NCI-H2107 treated with DMSO at 0.1 percent for 48 hours (cell line): ENCODE measurements at regions not wholly inside any gene's neighbourhood (a gene's known extent, or its start where the extent isn't known, plus 50 kb on each side); places are given as distances from the start of the nearest gene placed in this dataset.
"Not testable (repeated sequence)": the region's sequence is repeated elsewhere in the genome, so short reads cannot be mapped to it uniquely, and the experiment has no call there.

Source experiments
- DNase-seq: peaks from one replicate; lab custom pipeline; 2025; ENCODE audit not compliant: unreplicated experiment; lab: John Stamatoyannopoulos, UW

DNA sequence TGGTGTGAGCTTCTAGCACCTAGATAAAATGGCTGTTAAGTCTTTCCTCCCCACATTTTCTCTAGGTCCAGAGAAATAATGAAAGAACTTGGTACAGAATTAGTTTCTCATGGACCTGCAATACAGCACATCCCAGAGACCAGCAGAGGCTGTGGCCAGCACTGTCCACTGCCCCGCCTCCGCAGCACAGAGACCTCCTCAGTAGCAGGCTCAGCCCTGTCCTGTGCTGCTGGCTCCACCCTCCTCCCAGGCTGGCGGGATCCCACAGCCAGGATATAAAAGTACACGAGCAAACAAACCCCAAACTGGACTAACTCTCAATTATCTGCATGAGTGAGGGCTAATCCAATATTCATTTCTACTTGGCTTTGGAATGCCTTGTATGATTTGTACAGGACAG is 401.5 kb downstream of the RPS6KC1 start:
- DNase-seq = no peak

DNA sequence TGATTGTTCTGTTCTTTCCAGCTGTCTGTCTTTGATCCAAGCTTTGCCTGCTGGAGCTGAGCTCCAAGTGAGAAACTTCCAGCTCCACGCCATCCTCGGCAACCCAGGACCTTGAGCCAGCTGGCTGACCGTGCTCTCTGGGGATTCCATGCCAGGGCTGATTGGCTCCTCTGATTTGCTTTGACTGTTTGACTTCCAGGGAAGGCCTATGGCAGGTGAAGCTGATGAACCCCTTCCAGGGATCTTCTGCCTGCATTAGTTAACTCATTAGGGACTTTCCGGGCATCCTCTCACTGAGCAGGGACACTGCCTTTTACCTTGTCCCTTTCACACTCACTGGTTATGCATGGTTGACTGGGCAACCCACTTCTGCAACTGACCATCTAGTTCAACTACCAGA is 406.1 kb downstream of the RPS6KC1 start:
- no peak for DNase-seq

DNA sequence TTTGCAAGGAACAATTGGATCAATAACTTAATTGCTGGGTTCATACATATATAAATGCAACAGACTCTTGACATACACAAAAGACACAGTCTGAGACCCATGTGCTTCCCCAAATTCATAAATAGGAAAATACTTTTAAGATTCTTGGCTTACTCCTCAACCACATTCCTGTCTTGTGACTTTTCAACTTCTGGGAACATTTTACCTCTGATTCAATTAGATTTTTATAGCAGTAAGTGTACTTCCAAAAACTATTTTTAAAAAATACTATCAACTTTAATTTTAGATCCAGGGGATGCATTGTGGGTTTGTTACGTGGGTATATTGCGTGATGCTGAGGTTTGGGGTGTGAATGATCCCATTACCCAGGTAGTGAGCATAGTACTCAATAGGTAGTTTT is 406.7 kb downstream of the RPS6KC1 start:
- no peak for DNase-seq

DNA sequence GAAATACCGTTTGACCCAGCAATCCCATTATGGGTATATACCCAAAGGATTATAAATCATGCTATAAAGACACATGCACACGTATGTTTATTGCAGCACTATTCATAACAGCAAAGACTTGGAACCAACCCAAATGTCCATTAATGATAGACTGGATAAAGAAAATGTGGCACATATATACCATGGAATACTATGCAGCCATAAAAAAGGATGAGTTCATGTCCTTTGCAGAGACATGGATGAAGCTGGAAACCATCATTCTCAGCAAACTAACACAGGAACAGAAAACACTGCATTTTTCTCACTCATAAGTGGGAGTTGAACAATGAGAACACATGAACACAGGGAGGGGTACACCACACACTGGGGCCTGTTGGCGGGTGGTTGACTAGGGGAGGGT is 411.3 kb downstream of the RPS6KC1 start:
- DNase-seq = not testable (repeated sequence)

DNA sequence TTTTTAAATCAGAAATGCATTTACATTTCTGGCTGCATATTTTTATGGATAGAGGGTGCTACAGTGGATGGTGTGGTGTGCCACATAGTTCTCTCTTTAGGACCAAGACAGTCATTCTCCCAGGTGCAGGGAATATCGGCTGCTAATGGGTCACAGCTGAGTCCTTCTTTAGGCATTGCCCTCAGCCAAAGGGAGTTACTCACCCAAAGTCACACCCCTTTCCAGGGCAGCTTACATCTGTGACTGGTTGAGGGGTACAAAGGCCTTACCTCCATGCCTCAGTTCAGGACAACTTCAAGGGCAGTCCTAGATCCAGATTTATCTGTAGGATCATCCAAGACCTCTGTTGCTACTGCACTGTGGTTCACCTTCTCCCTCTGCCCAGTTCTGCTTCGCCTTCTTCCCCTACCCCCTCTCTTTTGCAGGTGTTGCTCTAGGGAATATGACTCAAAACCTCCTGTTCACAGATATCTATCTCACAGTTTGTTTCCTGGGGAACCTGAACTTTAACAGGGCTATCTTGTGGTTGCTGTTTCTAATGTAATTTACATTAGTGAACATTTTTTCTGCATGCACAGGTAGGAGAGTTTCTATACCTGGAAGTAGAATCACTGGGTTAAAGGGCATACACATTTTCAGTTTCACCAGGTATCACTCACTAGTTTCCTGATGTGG is 413.9 kb downstream of the RPS6KC1 start:
- DNase-seq = no peak

DNA sequence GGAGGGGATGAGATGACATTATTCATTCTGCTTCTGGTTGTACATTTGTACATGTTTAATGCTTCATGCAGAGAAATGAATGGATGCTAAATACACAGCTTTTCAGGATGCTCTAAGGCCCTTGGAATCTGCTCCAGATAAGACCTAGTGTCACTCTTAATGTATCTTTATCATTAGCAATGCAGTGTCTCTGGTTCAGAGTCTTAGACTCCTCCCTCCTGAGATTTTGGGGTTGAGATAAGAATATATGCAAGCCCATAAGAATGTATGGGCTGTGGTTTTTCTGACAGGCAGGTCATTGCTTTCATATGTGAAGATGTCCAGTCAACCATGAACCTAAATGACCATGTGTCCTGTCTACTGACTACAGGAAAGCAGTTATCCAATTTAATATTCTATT is 415.5 kb downstream of the RPS6KC1 start:
- no peak for DNase-seq

DNA sequence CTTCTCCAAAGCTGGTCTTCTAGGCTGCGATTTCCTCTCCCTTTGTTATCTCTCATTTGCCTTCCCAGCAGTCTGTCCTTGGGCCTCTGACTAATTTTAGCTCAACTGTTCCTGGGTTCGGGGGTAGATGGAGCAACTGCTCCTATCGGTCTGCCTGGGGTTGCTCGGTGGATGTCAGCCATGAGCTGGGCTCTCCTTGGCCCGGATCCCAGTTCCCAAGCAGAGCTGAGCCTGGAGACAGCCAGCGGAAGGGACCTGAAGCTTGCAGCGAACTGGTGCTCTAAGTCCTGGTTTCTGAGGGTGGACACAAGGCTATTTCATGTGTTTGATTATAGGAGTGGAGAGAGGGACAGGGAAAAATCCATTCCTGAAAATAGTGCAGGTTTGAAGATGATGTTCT is 423.0 kb downstream of the RPS6KC1 start:
- no peak for DNase-seq

DNA sequence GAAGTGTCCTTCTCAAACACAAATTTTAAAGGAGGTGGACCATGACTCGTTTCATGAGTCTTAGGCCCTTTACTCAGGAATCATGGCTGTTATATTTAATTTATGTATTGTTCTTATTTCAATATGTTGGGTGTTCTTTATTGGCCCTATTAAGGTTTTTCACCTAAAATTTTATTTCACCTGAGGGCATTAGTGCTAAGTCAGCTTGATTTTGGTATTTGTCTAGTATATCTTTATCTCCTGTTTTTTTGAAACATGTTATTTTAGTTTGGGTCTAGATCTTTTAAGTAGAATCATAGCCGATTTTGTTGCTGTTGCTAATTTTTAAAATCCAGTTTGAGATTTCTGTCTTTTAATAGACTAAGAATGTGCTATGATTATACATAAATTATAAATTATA is 430.4 kb downstream of the RPS6KC1 start:
- no peak for DNase-seq

DNA sequence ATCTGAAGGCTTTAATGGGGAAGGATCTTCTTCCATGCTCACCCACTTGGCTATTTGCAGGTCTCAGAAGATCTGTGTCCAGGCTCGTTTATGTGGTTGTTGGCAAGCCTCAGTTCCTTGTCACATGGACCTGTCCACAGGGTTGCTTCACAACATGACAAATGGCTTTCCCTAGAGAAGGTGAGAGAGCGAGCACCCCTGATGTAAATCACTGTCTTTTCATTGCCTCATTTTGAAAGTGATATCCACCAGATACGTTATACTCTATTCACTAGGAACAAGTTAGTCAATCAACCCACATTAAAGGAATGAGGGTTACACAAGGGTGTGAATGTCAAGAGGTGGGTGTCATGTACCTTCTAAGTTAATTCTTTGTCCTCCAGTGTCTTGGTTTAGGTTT is 433.3 kb downstream of the RPS6KC1 start:
- no peak for DNase-seq

DNA sequence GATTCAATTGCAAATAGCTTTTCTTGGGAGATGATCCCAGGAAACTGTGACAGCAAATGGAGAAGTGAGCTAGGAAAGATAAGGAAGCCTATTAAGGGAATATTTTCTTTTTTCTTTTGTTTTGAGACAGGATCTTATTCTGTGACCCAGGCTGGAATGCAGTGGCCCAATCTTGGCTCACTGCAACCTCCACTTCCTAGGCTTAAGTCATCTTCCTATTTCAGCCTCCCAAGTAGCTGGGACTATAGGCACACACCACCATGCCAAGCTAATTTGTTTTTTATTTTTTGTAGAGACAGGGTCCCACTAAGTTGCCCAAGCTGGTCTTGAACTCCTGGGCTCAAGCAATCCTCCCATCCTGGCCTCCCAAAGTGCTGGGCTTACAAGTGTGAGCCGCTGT is 433.7 kb downstream of the RPS6KC1 start:
- DNase-seq = no peak

DNA sequence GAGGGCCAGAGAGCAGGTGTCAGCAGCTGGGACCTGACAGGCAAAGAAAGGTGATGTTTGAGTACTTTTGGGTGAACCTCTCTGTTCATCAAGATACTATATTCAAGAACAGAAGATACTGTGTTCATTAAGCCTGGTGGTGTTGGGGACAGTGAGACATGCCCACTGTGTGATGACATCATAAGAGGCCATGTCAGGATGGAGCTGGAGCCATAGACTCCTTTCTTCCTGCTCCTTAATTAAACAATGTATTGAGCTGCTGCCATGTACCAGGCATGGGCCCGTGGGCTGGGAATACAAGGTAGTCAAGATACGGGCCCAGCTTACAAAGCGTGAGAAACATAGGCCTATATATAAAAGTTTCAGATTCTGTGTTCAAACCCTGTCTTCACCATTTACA is 435.4 kb downstream of the RPS6KC1 start:
- DNase-seq = no peak

DNA sequence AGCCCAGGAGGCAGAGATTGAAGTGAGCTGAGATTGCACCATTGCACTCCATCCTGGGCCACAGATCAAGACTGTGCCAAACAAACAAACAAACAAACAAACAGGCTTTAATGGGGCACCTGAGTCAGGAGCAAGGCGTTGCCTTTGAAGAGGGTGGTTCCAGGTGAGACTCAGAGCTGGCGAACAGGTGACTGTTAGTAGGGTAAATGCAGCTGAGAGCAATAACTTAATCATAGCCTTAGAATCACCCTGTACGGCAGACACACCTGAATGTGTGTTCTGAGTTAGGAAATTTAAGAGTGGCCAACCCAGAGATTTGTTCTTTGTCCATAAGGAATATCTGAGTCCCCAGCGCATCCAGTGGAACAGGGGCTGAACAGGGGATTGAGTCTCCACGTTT is 440.4 kb downstream of the RPS6KC1 start:
- DNase-seq = peak; percentile 30

DNA sequence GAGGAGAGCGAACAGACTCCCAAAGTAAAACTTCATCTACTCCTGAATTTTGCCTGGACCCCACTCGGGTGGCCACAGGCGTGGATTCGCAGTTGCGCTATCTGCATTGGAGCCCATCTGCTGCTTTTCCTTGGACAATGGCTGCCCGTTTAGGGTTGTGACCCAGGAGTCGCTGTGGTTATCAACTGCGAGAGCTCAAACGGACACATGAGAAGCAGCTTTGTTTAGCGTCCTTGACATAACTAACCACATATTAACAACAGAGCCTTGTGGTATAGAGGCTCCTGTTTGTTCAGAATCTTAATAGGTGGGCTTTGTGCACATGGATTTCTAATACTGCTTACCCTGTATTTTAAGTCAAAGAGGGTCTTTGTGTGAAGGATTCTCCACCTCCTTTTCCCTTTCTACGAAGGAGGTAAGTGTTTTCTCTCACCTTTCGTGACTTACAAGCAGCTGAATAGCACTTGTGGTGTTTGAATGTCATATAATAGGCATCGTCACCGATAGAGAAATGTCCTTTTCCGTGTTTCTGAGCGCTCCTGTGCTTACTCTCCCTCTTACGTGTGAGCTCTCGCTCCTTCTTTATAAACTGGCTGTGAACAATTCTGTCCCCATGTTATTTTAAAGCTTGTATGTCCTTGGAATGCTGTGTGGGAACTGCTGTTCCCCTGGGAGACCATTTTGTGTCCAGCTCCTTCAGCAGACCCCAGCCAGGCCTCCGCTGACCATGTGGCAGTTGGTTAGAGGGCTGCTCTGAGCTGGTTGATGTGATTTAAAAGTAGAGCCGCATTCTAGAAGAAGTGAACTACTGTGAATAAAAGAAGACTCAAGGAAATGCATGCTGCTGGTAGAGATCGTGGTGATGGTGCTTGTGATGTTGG is 441.4 kb downstream of the RPS6KC1 start:
- DNase-seq = peak; percentile 53

DNA sequence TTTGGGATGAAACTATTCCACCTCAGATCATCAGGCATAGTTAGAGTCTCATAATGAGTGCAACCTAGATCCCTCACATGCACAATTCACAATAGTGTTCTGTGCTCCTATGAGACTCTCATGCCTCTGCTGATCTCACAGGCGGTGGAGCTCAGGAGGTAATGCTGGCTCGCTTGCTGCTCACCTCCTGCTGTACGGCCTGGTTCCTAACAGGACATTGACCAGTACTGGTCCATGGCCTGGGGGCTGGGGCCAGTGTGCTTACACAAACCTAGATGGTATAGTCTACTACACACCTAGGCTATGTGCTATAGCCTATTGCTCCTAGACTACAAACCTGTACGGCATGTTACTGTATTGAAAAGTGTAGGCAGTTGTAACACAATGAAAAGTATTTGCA is 448.4 kb downstream of the RPS6KC1 start:
- DNase-seq = no peak

DNA sequence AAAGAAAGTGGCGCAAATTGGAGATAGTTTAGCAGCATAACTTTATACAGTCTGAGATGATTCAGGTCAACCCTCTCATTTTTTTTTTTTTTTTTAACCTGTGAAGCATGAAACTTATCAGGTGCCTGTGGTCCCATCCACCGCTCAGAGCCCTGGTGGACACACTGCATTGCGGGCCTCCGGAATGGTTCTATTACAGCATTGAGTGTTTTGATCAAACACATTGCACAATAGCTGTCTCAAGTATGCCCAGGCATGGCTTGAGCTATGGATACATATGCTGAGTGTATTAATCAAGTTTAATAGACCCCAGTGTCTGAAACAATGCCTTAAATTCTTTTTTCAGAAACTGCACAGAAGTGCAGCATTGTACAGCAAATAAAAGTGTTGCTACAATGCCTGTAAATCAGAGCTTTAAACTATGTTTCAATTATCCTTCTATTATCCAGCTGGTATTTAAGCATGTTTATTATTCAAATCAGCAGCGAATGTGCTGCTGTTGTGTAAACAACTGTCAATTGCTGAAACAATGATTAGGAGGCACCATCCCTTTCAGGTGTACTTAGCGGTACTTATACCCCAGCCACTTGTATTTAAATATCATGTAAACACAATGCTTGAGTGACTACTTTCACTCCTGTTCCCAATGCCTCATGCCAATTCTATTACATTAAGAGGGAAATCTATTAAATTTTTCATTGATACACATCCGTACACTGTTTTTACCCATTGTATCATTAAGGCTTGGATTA is 456.6 kb downstream of the RPS6KC1 start:
- DNase-seq = peak; percentile 72

DNA sequence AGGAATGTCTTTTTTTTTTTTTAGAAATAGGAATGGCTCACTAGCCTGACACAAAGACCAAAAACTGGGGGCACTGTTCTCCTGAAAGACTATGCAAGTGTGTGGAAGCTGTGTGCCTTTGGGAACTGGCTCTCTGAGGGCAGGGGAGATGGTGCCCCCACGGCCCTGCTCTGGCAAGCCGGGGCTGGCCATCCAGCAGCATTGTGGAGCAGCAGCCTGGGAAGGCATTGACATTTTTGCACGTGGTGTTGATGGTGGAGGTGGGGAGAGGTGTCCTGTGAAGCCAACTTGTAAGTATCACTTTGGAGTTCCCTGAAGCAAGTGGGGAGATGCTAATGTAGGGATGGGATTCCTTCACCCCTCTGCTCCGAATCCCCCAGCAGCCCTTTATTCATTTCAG is 460.1 kb downstream of the RPS6KC1 start:
- DNase-seq = no peak

DNA sequence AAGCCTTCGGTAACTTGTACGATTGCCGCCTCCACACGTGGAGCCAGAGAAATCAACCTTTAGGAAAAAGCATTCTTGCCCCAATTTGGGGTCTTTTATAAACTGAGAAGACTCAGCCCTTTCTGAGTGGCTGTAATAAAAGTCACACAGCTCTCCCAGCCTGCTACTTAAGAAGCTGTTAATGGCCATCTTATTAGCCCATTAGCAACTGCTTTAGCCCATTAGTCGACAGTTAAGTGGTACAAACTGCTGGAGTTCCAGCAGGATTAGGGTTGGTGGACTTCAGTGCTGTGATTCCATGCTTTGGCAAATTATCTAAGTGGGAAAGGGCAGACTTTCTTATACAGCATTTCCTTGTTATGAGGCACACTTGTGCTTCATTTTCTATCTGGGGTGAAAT is 461.3 kb downstream of the RPS6KC1 start:
- no peak for DNase-seq

DNA sequence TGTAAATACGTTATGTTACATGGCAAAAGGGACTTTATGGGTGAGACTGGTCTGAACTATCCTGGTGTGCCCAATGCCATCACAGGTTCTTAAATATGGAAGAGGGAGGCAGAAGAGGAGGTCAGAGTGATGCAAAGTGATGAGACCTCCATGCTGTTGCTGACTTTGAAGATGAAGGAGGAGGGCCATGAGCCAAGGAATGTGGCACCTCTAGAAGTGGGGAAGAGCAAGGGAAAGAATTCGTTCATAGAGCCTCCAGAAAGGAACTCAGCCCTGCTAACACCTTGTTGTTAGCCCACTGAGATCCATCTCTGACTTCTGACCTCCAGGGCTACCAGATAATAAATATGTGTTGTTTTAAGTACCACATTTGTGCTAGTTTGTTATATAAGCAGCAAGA is 462.0 kb downstream of the RPS6KC1 start:
- no peak for DNase-seq

DNA sequence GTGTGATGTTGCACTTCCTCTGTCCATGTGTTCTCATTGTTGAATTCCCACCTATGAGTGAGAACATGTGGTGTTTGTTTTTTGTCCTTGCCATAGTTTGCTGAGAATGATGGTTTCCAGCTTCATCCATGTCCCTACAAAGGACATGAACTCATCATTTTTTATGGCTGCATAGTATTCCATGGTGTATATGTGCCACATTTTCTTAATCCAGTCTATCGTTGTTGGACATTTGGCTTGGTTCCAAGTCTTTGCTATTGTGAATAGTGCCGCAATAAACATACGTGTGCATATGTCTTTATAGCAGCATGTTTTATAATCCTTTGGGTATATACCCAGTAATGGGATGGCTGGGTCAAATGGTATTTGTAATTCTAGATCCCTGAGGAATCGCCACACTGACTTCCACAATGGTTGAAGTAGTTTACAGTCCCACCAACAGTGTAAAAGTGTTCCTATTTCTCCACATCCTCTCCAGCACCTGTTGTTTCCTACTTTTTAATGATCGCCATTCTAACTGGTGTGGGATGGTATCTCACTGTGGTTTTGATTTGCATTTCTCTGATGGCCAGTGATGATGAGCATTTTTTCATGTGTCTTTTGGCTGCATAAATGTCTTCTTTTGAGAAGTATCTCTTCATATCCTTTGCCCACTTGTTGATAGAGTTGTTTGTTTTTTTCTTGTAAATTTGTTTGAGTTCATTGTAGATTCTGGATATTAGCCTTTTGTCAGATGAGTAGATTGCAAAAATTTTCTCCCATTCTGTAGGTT is 463.6 kb downstream of the RPS6KC1 start:
- DNase-seq = not testable (repeated sequence)

DNA sequence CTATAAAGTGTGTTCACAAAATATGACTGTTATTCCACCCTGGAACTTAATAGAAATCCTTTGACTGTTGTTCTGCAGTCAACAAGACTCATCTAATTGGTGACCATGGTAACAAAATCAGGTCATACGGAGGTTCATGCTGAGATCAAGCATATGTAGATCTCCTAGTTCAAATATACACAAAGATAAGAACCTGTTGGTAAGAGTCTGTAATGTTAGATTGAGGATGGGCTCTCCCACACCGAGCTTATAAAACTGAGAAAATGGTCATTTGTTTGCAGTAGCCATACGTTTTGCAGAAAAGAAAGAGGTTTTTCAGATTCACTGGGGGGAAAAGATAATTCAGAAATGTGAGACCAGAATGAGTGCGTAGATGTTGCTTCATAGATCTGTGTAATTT is 468.1 kb downstream of the RPS6KC1 start:
- DNase-seq = peak; percentile 41

DNA sequence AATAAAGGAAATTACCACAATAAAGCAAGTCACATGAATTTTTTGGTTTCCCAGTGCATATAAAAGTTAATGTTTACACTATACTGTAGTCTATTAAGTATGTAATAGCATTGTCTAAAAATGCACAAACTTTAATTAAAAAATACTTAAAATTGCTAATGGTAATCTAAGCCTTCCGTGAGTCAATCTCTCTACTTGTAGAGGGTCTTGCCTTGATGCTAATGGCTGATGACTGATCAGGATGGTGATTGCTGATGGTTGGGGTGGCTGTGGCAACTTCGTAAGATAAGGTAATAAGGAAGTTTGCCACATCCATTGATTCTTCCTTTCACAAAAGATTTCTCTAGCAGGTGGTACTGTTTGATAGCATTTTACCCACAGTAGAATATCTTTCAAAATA is 466.6 kb upstream of the PROX1 start:
- DNase-seq = no peak
